ENCODE measurements at regions not wholly inside any gene's neighbourhood (a gene's known extent, or its start where the extent isn't known, plus 50 kb on each side); places are given as distances from the start of the nearest gene placed in this dataset.

DNA sequence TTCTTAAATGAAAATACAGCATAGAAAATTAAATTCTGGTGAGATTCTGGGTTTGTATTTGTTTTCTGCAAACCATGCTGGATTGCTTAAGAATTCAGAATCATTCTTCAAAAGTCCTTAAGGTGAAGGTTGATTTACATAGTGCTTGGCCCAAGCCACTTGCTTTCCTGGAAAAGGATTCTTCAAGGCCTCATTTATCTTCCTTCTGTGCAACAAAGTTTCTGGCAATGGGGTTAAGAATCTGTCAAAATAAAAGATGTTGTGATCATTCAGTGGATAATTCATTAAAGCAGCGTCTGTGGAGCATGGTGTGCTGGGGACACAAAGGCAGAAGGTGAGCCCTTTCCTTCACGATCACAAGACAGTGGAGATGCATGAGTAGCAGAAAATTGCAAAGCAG, 351.9 kb downstream of the GALR1 start:
- H3K4me1 ChIP-seq, result no peaks in the 10 kb centered on the region
- TF ChIP-seq, protein P1, sequence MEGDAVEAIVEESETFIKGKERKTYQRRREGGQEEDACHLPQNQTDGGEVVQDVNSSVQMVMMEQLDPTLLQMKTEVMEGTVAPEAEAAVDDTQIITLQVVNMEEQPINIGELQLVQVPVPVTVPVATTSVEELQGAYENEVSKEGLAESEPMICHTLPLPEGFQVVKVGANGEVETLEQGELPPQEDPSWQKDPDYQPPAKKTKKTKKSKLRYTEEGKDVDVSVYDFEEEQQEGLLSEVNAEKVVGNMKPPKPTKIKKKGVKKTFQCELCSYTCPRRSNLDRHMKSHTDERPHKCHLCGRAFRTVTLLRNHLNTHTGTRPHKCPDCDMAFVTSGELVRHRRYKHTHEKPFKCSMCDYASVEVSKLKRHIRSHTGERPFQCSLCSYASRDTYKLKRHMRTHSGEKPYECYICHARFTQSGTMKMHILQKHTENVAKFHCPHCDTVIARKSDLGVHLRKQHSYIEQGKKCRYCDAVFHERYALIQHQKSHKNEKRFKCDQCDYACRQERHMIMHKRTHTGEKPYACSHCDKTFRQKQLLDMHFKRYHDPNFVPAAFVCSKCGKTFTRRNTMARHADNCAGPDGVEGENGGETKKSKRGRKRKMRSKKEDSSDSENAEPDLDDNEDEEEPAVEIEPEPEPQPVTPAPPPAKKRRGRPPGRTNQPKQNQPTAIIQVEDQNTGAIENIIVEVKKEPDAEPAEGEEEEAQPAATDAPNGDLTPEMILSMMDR (IDR thresholded peaks at IDR 0.05), result no peak
- H3K9me3 ChIP-seq, result no peaks in the 10 kb centered on the region
- no peak overlapping the region for H3K27ac ChIP-seq
- no peak for DNase-seq
- no peak overlapping the region for H3K4me3 ChIP-seq
- no peaks in the 10 kb centered on the region for H3K27me3 ChIP-seq
- intact Hi-C loops (cut with DNase I; ENCODE audit: low total_unique reads), result no loop called here
- H3K36me3 ChIP-seq, result no peaks in the 10 kb centered on the region

DNA sequence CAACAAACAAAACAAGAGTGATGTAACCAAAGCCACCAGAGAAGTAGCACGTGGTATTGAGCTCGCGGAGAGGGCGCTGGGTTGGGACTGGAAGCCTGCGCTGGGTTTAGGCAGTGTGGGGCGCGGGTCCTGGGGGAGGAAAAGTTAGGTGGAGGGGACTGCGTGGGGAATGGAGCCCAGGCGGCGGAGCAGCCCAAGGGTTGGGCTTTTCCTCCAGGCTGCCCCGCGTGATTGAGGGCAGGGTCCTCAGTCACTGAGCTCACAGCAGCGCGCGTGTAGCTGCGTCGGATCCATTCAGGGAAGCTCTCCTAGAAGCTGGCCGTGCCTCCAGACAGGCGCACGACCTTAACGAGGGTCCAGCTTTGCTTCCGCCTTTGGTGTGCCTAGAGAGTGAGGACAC, 357.4 kb downstream of the GALR1 start:
- Histone ChIP-seq H3K36me3 (no peaks in the 10 kb centered on the region), H3K27ac (no peak overlapping the region), H3K4me1 (no peaks in the 10 kb centered on the region), H3K9me3 (no peaks in the 10 kb centered on the region), H3K4me3 (no peak overlapping the region), H3K27me3 (no peaks in the 10 kb centered on the region)
- TF ChIP-seq, protein P1 (IDR thresholded peaks at IDR 0.05), result no peak
- no peak for DNase-seq
- intact Hi-C loops (cut with DNase I; ENCODE audit: low total_unique reads), result no loop called here

DNA sequence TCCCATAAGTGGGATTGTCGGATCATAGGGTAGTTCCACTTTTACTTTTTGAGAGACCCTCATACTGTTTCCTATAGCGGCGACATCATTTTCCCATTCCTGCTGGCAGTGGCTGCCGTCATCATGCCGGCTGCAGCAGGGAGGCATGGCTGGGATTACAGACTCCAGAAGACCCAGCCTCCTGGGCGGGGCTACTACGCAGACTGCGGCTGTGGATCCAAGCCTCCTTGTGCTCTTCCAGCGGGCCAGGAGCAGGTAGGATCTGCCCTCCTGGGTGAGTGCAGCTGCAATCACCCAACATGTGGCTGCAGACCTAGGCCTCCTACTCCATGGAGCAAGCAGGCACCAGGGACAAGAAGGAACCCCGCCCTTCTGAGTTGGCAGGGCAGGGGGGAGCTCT, 359.2 kb downstream of the GALR1 start:
- Histone ChIP-seq H3K27ac (no peak overlapping the region), H3K36me3 (no peaks in the 10 kb centered on the region)

DNA sequence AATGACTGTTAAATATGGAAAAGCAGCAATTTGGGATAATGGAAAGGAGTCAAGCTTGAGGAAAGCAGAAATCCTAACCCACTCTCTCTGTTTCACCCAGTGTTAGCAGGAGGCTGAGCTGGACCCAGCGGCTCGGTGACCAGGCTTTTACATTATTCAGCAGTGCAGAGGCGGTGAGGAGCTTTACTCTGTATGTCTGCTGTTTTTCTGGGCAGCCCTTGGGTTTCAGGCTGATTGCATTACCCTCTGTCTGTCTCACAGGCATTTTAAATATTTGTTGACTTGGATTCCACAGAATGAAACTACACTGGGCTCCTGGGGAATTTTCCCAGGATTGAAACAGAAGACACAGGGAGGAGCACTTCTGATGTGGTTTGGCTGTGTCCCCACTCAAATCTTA, 368.0 kb downstream of the GALR1 start:
- no peaks in the 10 kb centered on the region for H3K9me3 ChIP-seq
- no peaks in the 10 kb centered on the region for H3K27me3 ChIP-seq
- TF ChIP-seq, protein P1 (IDR thresholded peaks at IDR 0.05), result no peak
- H3K27ac ChIP-seq, result no peak overlapping the region
- intact Hi-C loops (cut with DNase I; ENCODE audit: low total_unique reads), result no loop called here
- H3K36me3 ChIP-seq, result no peaks in the 10 kb centered on the region
- DNase-seq, result no peak
- H3K4me1 ChIP-seq, result no peaks in the 10 kb centered on the region
- no peak overlapping the region for H3K4me3 ChIP-seq

More for the DNA sequence above, 359.2 kb downstream of the GALR1 start:
- no peak overlapping the region for H3K4me3 ChIP-seq
- H3K27me3 ChIP-seq, result no peaks in the 10 kb centered on the region
- intact Hi-C loops (cut with DNase I; ENCODE audit: low total_unique reads), result no loop called here
- TF ChIP-seq, protein P1 (IDR thresholded peaks at IDR 0.05), result no peak
- H3K4me1 ChIP-seq, result no peaks in the 10 kb centered on the region
- H3K9me3 ChIP-seq, result no peaks in the 10 kb centered on the region
- DNase-seq, result no peak

DNA sequence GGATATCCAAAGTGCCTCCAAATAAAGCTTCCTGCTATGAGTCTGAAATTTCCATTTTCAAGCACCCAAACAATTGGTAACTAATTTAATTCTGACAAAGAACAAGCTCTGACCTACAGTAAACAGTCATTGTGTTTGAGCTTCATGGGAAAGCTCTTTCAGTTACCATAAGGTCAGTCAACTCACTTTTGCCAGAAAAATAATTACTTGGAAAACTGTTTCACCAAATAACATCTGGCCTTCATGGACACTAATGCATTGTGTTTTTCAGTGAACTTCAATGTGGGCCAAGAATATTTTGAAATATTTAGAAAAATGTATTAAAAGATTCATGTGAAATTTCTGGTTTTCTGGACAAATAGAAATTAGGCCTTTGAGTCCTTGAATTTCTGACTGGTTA, 369.9 kb downstream of the GALR1 start:
- intact Hi-C loops (cut with DNase I; ENCODE audit: low total_unique reads), result no loop called here
- DNase-seq, result no peak
- TF ChIP-seq, protein P1 (IDR thresholded peaks at IDR 0.05), result no peak
- H3K27me3 ChIP-seq, result no peaks in the 10 kb centered on the region
- H3K36me3 ChIP-seq, result no peaks in the 10 kb centered on the region
- no peak overlapping the region for H3K27ac ChIP-seq
- no peaks in the 10 kb centered on the region for H3K9me3 ChIP-seq
- H3K4me1 ChIP-seq, result no peaks in the 10 kb centered on the region
- H3K4me3 ChIP-seq, result no peak overlapping the region

DNA sequence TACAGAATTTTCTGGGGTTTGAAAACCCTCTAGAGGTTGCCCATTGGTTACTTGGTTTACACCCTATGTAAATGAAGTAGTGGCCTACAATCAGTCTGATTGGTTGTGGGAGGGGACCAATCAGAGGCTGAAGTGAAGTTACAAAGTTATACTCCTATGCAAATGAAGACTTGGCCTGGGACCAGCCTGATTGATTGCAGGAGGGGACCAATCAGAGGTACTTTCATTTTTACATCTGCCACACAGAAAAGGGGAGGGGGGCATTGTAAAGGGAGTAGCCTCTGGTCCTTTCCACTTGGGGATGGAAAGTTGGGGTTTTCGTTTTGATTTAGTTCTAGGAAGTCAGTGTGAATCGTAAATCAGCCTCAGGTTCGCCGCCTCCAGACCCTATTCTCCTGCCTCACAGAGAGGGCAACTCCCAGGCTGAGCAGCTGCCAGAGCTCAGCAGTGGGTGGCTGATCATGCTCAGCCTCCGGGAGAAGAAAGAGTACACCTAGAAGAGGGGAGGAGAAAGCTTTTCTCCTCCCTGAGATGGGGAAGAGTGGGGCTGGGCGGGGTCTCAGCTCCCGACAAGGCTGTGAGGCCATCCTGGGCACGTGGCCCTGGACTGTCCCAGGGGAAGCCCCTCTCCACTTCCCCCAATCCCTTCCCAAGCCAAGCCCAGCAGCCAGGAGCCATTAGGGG, 372.5 kb downstream of the GALR1 start:
- intact Hi-C loops (cut with DNase I; ENCODE audit: low total_unique reads), result no loop called here
- no peak for DNase-seq
- no peaks in the 10 kb centered on the region for H3K36me3 ChIP-seq
- no peaks in the 10 kb centered on the region for H3K4me1 ChIP-seq
- H3K27me3 ChIP-seq, result no peaks in the 10 kb centered on the region
- H3K27ac ChIP-seq, result no peak overlapping the region
- TF ChIP-seq, protein P1 (IDR thresholded peaks at IDR 0.05), result no peak
- H3K9me3 ChIP-seq, result no peaks in the 10 kb centered on the region
- H3K4me3 ChIP-seq, result no peak overlapping the region
